ENCODE measurements at regions not wholly inside any gene's neighbourhood (a gene's known extent, or its start where the extent isn't known, plus 50 kb on each side); places are given as distances from the start of the nearest gene placed in this dataset.

- Histone ChIP-seq H3K9me2 (replicated peaks; ENCODE audit: insufficient read depth, low read length) (no peaks in the 10 kb centered on the region), H3K4me3 (ENCODE audit: insufficient read depth, low read length, poor library complexity, severe bottlenecking) (no peak overlapping the region), H3K27me3 (ENCODE audit: low read length) (no peaks in the 10 kb centered on the region), H3K9me3 (ENCODE audit: insufficient read depth, low read length) (no peaks in the 10 kb centered on the region), H3K27ac (ENCODE audit: low read depth, low read length) (no peak overlapping the region), H3K36me3 (ENCODE audit: low read length) (no peaks in the 10 kb centered on the region), H3K79me2 (ENCODE audit: insufficient read depth, low read length) (no peaks in the 10 kb centered on the region), H3K9ac (ENCODE audit: low read length) (no peak overlapping the region), H3F3A (ENCODE audit: insufficient read depth) (no peaks in the 10 kb centered on the region), H2AFZ (ENCODE audit: low read depth, low read length, severe bottlenecking) (no peak overlapping the region), H3K4me2 (ENCODE audit: low read depth, low read length, poor library complexity, severe bottlenecking) (no peak overlapping the region), H4K20me1 (ENCODE audit: low read depth, low read length) (no peaks in the 10 kb centered on the region)
- TF ChIP-seq EZH2phosphoT487 (conservative IDR thresholded peaks at IDR 0.05; ENCODE audit: low read length) = no peak
- TF ChIP-seq CTCF (IDR thresholded peaks at IDR 0.05; ENCODE audit: insufficient read depth, low read length, poor library complexity, severe bottlenecking) = no peak
Observed at GRCh38 chr13:50580684-50581305, 262.7 kb downstream of the DLEU7 start.

- no peak for TF ChIP-seq CTCF (IDR thresholded peaks at IDR 0.05; ENCODE audit: insufficient read depth, low read length, poor library complexity, severe bottlenecking)
- TF ChIP-seq EZH2phosphoT487 (conservative IDR thresholded peaks at IDR 0.05; ENCODE audit: low read length) = no peak
- Histone ChIP-seq H3K27me3 (ENCODE audit: low read length) (no peaks in the 10 kb centered on the region), H3F3A (ENCODE audit: insufficient read depth) (no peaks in the 10 kb centered on the region), H3K36me3 (ENCODE audit: low read length) (no peaks in the 10 kb centered on the region), H3K79me2 (ENCODE audit: insufficient read depth, low read length) (no peaks in the 10 kb centered on the region), H3K9ac (ENCODE audit: low read length) (no peak overlapping the region), H2AFZ (ENCODE audit: low read depth, low read length, severe bottlenecking) (no peak overlapping the region), H3K4me3 (ENCODE audit: insufficient read depth, low read length, poor library complexity, severe bottlenecking) (no peak overlapping the region), H4K20me1 (ENCODE audit: low read depth, low read length) (no peaks in the 10 kb centered on the region), H3K9me3 (ENCODE audit: insufficient read depth, low read length) (no peaks in the 10 kb centered on the region), H3K9me2 (replicated peaks; ENCODE audit: insufficient read depth, low read length) (no peaks in the 10 kb centered on the region), H3K4me2 (ENCODE audit: low read depth, low read length, poor library complexity, severe bottlenecking) (no peak overlapping the region), H3K27ac (ENCODE audit: low read depth, low read length) (no peak overlapping the region)
Observed at GRCh38 chr13:50581586-50582196, 261.8 kb downstream of the DLEU7 start.

GRCh38 chr13:50584856-50585580 is 258.5 kb downstream of the DLEU7 start:
- Histone ChIP-seq H3K9me3 (ENCODE audit: insufficient read depth, low read length) (no peaks in the 10 kb centered on the region), H3K27me3 (ENCODE audit: low read length) (no peaks in the 10 kb centered on the region), H3K4me2 (ENCODE audit: low read depth, low read length, poor library complexity, severe bottlenecking) (no peak overlapping the region), H3K36me3 (ENCODE audit: low read length) (no peaks in the 10 kb centered on the region), H2AFZ (ENCODE audit: low read depth, low read length, severe bottlenecking) (no peak overlapping the region), H3K79me2 (ENCODE audit: insufficient read depth, low read length) (no peaks in the 10 kb centered on the region), H3K27ac (ENCODE audit: low read depth, low read length) (no peak overlapping the region), H3F3A (ENCODE audit: insufficient read depth) (no peaks in the 10 kb centered on the region), H3K4me3 (ENCODE audit: insufficient read depth, low read length, poor library complexity, severe bottlenecking) (no peak overlapping the region), H3K9ac (ENCODE audit: low read length) (no peak overlapping the region), H3K9me2 (replicated peaks; ENCODE audit: insufficient read depth, low read length) (no peaks in the 10 kb centered on the region), H4K20me1 (ENCODE audit: low read depth, low read length) (no peaks in the 10 kb centered on the region)
- TF ChIP-seq CTCF (IDR thresholded peaks at IDR 0.05; ENCODE audit: insufficient read depth, low read length, poor library complexity, severe bottlenecking) (no peak), EZH2phosphoT487 (conservative IDR thresholded peaks at IDR 0.05; ENCODE audit: low read length) (no peak)

Measured in SU-DHL-6 (cell line).